Iris pigment epithelial cell (primary cell): ENCODE measurements at regions not wholly inside any gene's neighbourhood (a gene's known extent, or its start where the extent isn't known, plus 50 kb on each side); places are given as distances from the start of the nearest gene placed in this dataset.
"Not testable (repeated sequence)": the region's sequence is repeated elsewhere in the genome, so short reads cannot be mapped to it uniquely, and the experiment has no call there.

Experiments used
- DNase-seq: peaks from one replicate; pipeline ENCODE4 v3.0.0-alpha.2; 2011; ENCODE audit warnings: low read depth

DNA sequence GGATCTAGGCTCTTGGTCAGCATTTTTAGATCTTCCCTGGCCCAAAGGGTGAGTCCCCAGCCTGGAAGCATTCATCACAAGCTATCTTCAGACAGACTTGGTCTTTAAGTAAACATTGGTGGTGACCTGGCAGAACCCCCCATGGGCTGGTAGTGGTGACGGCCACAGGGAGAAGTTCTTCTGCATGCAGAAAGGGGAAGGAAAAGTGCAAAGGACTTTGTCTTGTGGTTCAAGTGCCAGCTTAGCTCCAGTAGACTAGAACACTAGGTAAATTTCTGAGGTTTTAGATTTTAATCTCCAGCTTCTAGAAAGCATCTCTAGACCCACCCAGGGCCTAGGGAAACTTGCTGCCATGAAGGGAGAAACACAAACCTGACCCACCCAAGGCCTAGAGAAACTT, 584.0 kb downstream of the CHSY3 start:
- DNase-seq = no peak

DNA sequence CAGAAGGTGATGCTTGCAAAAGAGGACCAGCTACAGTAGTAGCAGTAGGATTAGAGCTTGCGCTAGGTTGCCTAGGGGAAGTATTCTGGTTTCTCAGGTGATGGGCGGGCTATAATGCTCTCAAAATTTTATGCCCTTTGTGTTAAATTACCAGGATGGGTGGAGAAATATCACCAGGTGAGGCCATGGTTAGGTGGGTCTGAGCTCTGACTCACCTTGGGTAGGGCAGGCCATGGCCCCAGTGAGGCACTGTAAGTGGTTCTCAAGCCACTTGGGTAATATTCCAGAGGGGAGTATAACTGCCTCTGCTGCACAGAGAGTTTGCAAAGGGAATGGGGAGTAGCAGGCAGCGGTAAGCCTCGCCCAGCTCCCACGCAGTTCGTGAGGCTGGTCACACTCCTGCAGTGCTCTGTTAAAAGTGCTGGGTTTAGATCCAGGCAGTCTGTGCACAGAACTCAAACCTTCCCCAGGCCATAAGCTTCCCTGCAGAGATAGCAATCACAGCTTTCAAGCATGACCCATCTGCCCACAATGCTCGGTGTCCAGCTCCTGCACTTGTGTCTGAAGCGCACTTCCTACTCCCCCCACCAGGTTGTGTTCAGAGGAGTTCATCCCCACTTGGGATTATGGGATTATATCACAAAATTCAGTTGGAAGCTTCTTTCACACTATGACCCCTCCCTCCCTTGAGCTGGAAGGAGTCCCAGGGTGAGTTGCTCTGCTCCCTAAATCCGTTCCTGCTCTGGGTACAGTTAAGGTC, 575.0 kb downstream of the CHSY3 start:
- no peak for DNase-seq

GRCh38 chr5:130476325-130476724, 572.1 kb downstream of the CHSY3 start:
- DNase-seq = no peak

- no peak for DNase-seq
Observed at GRCh38 chr5:130462516-130462915, 558.3 kb downstream of the CHSY3 start.

- no peak for DNase-seq
Observed at GRCh38 chr5:130455175-130455574, 550.9 kb downstream of the CHSY3 start.

DNA sequence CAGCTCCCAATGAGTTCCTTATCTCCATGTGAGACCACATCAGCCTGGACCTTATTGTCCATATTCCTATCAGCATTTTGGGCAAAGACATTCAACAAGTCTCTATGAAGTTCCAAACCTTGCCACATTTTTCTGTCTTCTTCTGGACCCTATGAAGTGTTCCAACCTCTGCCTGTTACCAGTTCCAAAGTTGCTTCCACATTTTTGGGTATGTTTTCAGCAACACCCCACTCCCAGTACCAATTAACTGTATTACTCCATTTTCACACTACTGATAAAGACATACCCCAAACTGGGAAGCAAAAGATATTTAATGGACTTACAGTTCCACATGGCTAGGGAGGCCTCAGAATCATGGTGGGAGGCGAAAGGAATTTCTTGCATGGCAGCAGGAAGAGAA, 548.5 kb downstream of the CHSY3 start:
- no peak for DNase-seq

GRCh38 chr5:130436430-130436829, 532.2 kb downstream of the CHSY3 start:
- DNase-seq = no peak

GRCh38 chr5:130427222-130427955, 523.1 kb downstream of the CHSY3 start:
- no peak for DNase-seq

DNA sequence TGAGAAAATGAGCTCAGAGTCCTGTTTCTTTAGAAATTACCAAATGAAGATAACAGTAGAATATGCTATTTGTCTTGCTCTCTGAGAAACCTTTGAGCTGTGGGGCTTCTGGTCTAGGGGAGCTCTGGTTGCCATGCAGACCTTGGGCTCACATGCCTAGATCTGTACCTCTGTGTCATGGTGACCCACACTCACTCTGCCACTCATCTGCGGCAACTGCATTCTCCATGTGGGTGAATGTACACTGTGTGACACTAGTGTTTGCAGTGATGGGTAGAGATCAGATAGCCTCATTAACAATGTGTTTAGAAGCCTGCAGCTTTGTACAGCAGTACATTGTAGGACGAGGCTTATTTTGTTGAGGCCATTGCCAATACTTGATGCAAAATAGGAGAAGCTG, 521.2 kb downstream of the CHSY3 start:
- DNase-seq = no peak

DNA sequence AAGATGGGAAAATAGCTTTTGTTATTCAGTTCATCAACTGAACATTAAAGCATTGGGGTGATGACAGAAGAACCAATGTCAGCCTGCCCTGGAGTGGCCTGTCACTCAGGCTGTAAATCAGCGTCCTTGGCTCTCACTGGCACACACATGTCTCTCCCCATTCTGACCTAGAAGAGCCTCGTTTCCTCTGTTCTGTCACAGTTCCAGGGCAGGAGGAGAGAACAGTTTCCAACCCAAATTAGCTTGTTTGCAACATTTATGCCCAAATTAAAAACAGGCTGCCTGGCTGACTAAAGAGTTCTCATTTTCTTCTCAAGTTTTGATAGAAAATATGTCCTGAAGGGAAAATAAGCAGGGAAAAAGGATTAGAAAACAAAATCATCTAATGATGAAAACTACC, 520.1 kb downstream of the CHSY3 start:
- no peak for DNase-seq

GRCh38 chr5:130402906-130403305, 498.6 kb downstream of the CHSY3 start:
- DNase-seq = no peak

- DNase-seq = peak; percentile 60
Observed at GRCh38 chr5:130400091-130400490, 495.8 kb downstream of the CHSY3 start.

DNA sequence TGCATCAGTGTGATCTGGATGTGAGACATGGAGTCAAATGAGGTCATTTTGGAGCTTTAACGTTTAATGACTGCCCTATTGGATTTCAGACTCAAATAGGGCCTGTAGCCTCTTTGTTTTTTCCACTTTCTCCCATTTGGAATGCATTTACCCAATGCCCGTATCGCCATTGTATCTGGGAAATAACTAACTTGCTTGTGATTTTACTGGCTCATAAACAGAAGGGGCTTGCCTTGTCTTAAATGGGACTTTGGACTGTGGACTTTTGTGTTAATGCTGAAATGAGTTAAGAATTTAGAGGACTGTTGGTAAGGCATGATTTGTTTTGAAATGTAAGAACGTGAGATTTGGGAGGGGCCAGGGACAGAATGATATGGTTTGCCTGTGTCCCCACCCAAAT, 494.6 kb downstream of the CHSY3 start:
- DNase-seq = no peak

- DNase-seq = not testable (repeated sequence)
Observed at GRCh38 chr5:130397727-130398126, 493.5 kb downstream of the CHSY3 start.

- no peak for DNase-seq
Observed at GRCh38 chr5:130397132-130397531, 492.9 kb downstream of the CHSY3 start.

- DNase-seq = not testable (repeated sequence)
Observed at GRCh38 chr5:130391727-130392264, 487.5 kb downstream of the CHSY3 start.

- no peak for DNase-seq
Observed at GRCh38 chr5:130386155-130386554, 481.9 kb downstream of the CHSY3 start.

DNA sequence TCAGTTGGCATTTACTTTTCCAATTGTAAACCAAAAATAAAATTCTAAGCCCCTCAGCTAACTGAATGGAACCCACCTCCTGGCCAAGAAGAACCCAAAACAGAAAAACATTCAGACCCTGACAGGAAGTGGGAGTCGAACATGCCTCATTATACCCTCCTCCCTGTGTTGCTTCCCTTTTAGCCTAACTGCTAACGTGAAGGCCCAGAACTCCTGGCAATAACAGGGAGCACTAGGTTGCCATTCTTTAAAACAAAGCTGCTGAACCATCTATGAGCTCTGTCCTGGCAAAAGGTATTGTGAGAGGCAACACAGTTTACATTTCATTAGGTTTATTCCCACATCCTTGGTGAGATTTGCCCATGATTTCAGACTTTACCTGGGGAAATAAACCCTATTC, 481.4 kb downstream of the CHSY3 start:
- DNase-seq = no peak

GRCh38 chr5:130365956-130366355, 461.7 kb downstream of the CHSY3 start:
- DNase-seq = no peak

GRCh38 chr5:130350131-130350530, 445.9 kb downstream of the CHSY3 start:
- no peak for DNase-seq

DNA sequence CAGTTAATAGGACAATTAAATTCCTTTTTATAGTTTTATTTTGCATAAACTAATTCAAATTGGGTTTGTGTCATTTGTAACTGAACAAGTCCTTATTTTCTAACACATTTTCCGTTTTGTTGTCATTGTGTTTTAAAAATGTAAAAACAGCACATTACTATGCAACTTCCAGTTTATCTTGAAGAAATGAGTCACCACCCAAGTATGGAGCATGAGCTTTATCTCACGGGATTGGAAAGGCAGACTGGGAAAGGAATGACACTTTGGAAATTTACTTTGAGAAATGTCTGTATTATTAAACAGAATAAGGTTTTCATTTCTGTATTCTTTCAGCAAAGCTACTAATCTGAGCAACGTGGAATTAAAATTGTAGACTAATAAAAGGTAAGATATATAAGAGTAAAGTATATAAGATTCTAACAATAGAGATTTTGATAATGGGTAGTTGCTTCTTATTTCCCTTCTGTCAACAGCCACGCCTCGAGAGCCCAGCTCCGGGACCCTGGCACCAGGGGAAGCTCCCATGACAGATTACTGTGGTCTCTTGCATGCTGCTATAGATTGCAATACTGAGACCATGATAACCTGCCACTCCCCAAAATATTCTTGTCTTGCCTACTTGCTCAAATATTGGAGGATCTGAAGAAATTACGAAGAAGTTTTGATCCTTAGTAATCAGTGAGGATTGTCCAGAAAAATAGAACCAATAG, 433.1 kb downstream of the CHSY3 start:
- peak; percentile 76 for DNase-seq

DNA sequence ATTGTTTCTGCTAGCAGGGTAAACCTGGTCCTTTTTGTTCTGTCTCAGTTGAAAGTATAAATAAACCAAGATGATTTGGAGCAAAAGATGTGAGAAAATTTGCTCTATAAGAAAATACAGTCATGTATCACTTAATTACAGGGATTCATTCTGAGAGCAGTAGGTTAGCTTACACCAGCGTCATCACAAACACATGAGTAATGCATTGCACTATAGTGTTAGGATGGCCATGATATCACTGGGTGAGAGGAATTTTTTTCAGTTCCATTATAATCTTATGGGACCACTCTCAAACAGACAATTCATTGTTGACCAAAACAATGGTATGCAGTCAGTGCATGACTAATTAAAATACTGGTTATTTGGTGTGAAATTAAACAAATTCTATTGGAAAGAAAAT, 430.9 kb downstream of the CHSY3 start:
- DNase-seq = peak; percentile 34

DNA sequence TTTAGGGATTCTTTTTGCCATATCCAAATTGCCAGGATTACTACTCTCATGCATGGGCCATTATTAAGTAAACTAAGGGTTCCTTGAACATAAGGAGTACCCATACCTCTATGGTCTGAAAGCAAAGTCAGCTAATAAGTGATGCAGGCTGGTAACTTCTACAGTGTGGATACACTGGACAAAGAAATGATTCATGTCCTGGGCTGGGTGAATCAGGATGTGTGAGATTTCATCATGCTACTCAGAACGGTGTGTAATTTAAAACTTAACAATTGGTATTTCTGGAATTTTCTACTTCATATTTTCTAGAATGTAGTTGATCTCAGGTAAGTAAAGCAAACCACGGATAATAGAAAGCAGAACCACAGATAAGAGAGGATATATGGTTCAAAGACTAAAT, 428.8 kb downstream of the CHSY3 start:
- DNase-seq = peak; percentile 78
